IMR-90 (cell line): ENCODE measurements at regions not wholly inside any gene's neighbourhood (a gene's known extent, or its start where the extent isn't known, plus 50 kb on each side); places are given as distances from the start of the nearest gene placed in this dataset.

Experiments used
- ATAC-seq: fragments of 200-7000 bp; cut with Tn5 transposase; 2 replicates; pipeline ENCODE4 v1.9.1; 2020; ENCODE audit warnings: low read depth, mild to moderate bottlenecking, moderate library complexity
- BruUV-seq: library from RNA; stranded (reverse); fragments of 400-500 nt; replicated peaks from 2 replicates; lab custom pipeline; 2021; lab: Mats Ljungman, UMichigan
- CTCF ChIA-PET: fragments of 300-600 bp; formaldehyde crosslinking; extraction: SDS; loops from one replicate; lab custom pipeline; 2021; ENCODE audit warnings: antibody characterized with exemption; lab: Yijun Ruan, JAX
- POLR2A ChIA-PET: fragments of 300-600 bp; sonication (Branson Sonifier 250); formaldehyde crosslinking; loops from one replicate; lab custom pipeline; 2022; ENCODE audit warnings: antibody characterized with exemption; ENCODE audit not compliant: unreplicated experiment; lab: Charles Lee
- DNase-seq: peaks from one replicate; pipeline ENCODE4 v3.0.0; 2013
- H2AFZ ChIP-seq: replicated peaks from 2 replicates; pipeline ENCODE3; 2013; ENCODE audit warnings: low read length, mild to moderate bottlenecking; ENCODE audit not compliant: poor library complexity
- H2AK5ac ChIP-seq: 2 replicates; pipeline ENCODE4 v1.6.1; 2013; ENCODE audit warnings: low read depth, low read length, inconsistent platforms
- H2AK9ac ChIP-seq: replicated peaks from 2 replicates; pipeline ENCODE3; 2013; ENCODE audit warnings: mild to moderate bottlenecking, low read depth, low read length, moderate library complexity; ENCODE audit not compliant: poor library complexity
- H2BK120ac ChIP-seq: 2 replicates; pipeline ENCODE4 v1.6.1; 2013; ENCODE audit warnings: low read depth, low read length, inconsistent platforms
- H2BK15ac ChIP-seq: 3 replicates; pipeline ENCODE4 v1.6.1; 2013; ENCODE audit warnings: low read depth, low read length, inconsistent platforms
- H2BK20ac ChIP-seq: 2 replicates; pipeline ENCODE4 v1.6.1; 2013; ENCODE audit warnings: low read depth, mild to moderate bottlenecking, inconsistent platforms, low read length, moderate library complexity
- H2BK5ac ChIP-seq: 2 replicates; pipeline ENCODE4 v1.6.1; 2013; ENCODE audit warnings: mild to moderate bottlenecking, low read depth, low read length, inconsistent platforms; ENCODE audit not compliant: poor library complexity, severe bottlenecking
- H3K14ac ChIP-seq: replicated peaks from 2 replicates; pipeline ENCODE4 v1.6.1; 2013; ENCODE audit warnings: low read depth, low read length, inconsistent platforms
- H3K18ac ChIP-seq: 2 replicates; pipeline ENCODE4 v1.6.1; 2013; ENCODE audit warnings: low read depth, low read length, control low read depth
- H3K23ac ChIP-seq: 2 replicates; pipeline ENCODE4 v1.6.1; 2013; ENCODE audit warnings: low read depth, low read length, inconsistent platforms
- H3K27ac ChIP-seq: 2 replicates; pipeline ENCODE4 v1.5.1; 2013; ENCODE audit warnings: mild to moderate bottlenecking, control low read depth, low read length; ENCODE audit not compliant: insufficient read depth
- H3K27me3 ChIP-seq: 2 replicates; pipeline ENCODE4 v1.6.1; 2013; ENCODE audit warnings: low read length; ENCODE audit not compliant: control insufficient read depth, insufficient read depth
- H3K36me3 ChIP-seq: 2 replicates; pipeline ENCODE4 v1.6.1; 2013; ENCODE audit warnings: low read length, mixed read lengths; ENCODE audit not compliant: control insufficient read depth, insufficient read depth
- H3K4ac ChIP-seq: 2 replicates; pipeline ENCODE4 v1.6.1; 2013; ENCODE audit warnings: low read depth, low read length, inconsistent platforms
- H3K4me1 ChIP-seq: 2 replicates; pipeline ENCODE4 v1.6.1; 2013; ENCODE audit warnings: low read length, mixed read lengths; ENCODE audit not compliant: control insufficient read depth, insufficient read depth
- H3K4me2 ChIP-seq: 2 replicates; pipeline ENCODE4 v1.6.1; 2013; ENCODE audit warnings: low read depth, mild to moderate bottlenecking, control low read depth, low read length, moderate library complexity
- H3K4me3 ChIP-seq: 2 replicates; pipeline ENCODE4 v1.5.1; 2013; ENCODE audit warnings: low read depth, mild to moderate bottlenecking, control low read depth, low read length, moderate library complexity; ENCODE audit not compliant: insufficient read depth
- H3K56ac ChIP-seq: 2 replicates; pipeline ENCODE4 v1.6.1; 2013; ENCODE audit warnings: low read length, inconsistent platforms; ENCODE audit not compliant: insufficient read depth; ENCODE audit errors: extremely low read depth
- H3K79me1 ChIP-seq, 2 experiments: 2 replicates each; pipeline ENCODE4 v1.6.1; 2013; ENCODE audit warnings: low read length in 2 of 2, inconsistent platforms in 1 of 2, low read depth in 1 of 2
- H3K9ac ChIP-seq: 2 replicates; pipeline ENCODE4 v1.6.1; 2013; ENCODE audit warnings: low read depth, low read length, control low read depth
- H3K9me1 ChIP-seq: 2 replicates; pipeline ENCODE4 v1.6.1; 2013; ENCODE audit warnings: low read length, inconsistent platforms; ENCODE audit not compliant: insufficient read depth
- H3K9me3 ChIP-seq: 2 replicates; pipeline ENCODE4 v1.6.1; 2013; ENCODE audit warnings: low read length; ENCODE audit not compliant: control insufficient read depth, insufficient read depth
- H4K20me1 ChIP-seq: 2 replicates; pipeline ENCODE4 v1.6.1; 2013; ENCODE audit warnings: low read length, inconsistent platforms; ENCODE audit not compliant: insufficient read depth
- H4K5ac ChIP-seq: 2 replicates; pipeline ENCODE4 v1.6.1; 2013; ENCODE audit warnings: mild to moderate bottlenecking, low read depth, low read length, control low read depth
- H4K8ac ChIP-seq, 2 experiments: 2 replicates each; pipeline ENCODE4 v1.6.1; 2013; ENCODE audit warnings: low read depth in 2 of 2, low read length in 2 of 2, control low read depth in 1 of 2, inconsistent platforms in 1 of 2
- H4K91ac ChIP-seq: 2 replicates; pipeline ENCODE4 v1.6.1; 2013; ENCODE audit warnings: low read depth, low read length, inconsistent platforms; ENCODE audit not compliant: insufficient read depth
- MAFK ChIP-seq: IDR thresholded peaks from 2 replicates; pipeline ENCODE4 v1.6.1; 2012; ENCODE audit warnings: low read depth, low read length, improper control_type of control experiment
- MAZ ChIP-seq: IDR thresholded peaks from 2 replicates; pipeline ENCODE4 v1.6.1; 2012; ENCODE audit warnings: low read depth, mild to moderate bottlenecking, low read length, improper control_type of control experiment, moderate library complexity, borderline replicate concordance
- MXI1 ChIP-seq: IDR thresholded peaks from 2 replicates; pipeline ENCODE4 v1.6.1; 2012; ENCODE audit warnings: low read depth, mild to moderate bottlenecking, low read length, moderate library complexity, borderline replicate concordance
- POLR2A ChIP-seq: IDR thresholded peaks from 2 replicates; pipeline ENCODE4 v1.6.1; 2012; ENCODE audit warnings: mild to moderate bottlenecking, low read depth, low read length
- WGBS, 2 experiments: methylation state at CpG; one replicate each; pipeline versions ENCODE4 v1.1.5 to v1.1.7; 2013; ENCODE audit warnings: missing lambda C conversion rate in 2 of 2; ENCODE audit not compliant: insufficient read length in 1 of 2; ENCODE audit errors: extremely low coverage in 2 of 2; 5-methylcytosine and 5-hydroxymethylcytosine counted together
- dilution Hi-C: fragments of 300-500 bp; cut with HindIII; formaldehyde crosslinking; loops from one replicate; pipeline ENCODE4 v1.14.3; 2018; ENCODE audit warnings: low sequenced_read_pairs; ENCODE audit not compliant: unreplicated experiment
- in situ Hi-C: fragments of 300-500 bp; cut with MboI; formaldehyde crosslinking; loops from 3 replicates; pipeline ENCODE4 v1.14.3; 2019; ENCODE audit warnings: low sequenced_read_pairs, inconsistent platforms, mixed read lengths
- intact Hi-C: fragments of 100-400 bp; cut with micrococcal nuclease; formaldehyde crosslinking; loops from 2 replicates; pipeline ENCODE4 v1.10.0; 2022

- Histone ChIP-seq H3K18ac (no peak overlapping the region), H4K91ac (no peak overlapping the region), H4K8ac (peak overlapping the region in 1 of 2 experiments; percentile 49; a peak in 1 of 4 replicates), H3K9ac (no peak overlapping the region), H2AK9ac (no peak overlapping the region), H3K14ac (0 out of 2 replicates have a peak overlapping the region, but pooled peaks have one; percentile 45), H3K9me1 (peaks cover 19% of the 10 kb centered on the region), H3K4ac (peak overlapping the region; percentile 32), H3K36me3 (no peaks in the 10 kb centered on the region), H2AK5ac (peak overlapping the region; percentile 39; the same call in 1 of the 2 replicates), H3K9me3 (no peaks in the 10 kb centered on the region), H2AFZ (no peak overlapping the region), H2BK20ac (no peak overlapping the region; the same call in 1 of the 2 replicates), H3K79me1 (peaks cover 0 to 1% of the 10 kb centered on the region in 2 experiments; a peak in 1 of 4 replicates), H2BK15ac (0 out of 3 replicates have a peak overlapping the region, but pooled peaks have one; percentile 26), H3K27ac (no peak overlapping the region), H3K27me3 (no peaks in the 10 kb centered on the region), H2BK5ac (no peak overlapping the region), H2BK120ac (peak overlapping the region; percentile 65; the same call in 1 of the 2 replicates), H4K5ac (no peak overlapping the region), H4K20me1 (no peaks in the 10 kb centered on the region), H3K4me1 (peaks cover 29% of the 10 kb centered on the region), H3K4me3 (no peak overlapping the region), H3K4me2 (no peak overlapping the region), H3K56ac (no peak overlapping the region), H3K23ac (no peak overlapping the region)
- dilution Hi-C loops: no loop called here
- DNase-seq (no peak), ATAC-seq (no peak)
- in situ Hi-C loops: no loop called here
- ChIA-PET POLR2A (no interaction called here), CTCF (interaction anchor here (0.6 kb wide), 1 partner anchor 96 kb away, joined by 5 read pairs; no protein-coding TSS in a partner anchor)
- BruUV-seq: no TSS peak
- no peak for TF ChIP-seq MAZ
- no peak for TF ChIP-seq POLR2A
- no peak for TF ChIP-seq MXI1
- no peak for TF ChIP-seq MAFK
- 80% methylated on average over 2 of the region's 7 CpGs; no CpG with 5 or more reads in 1 of the 2 experiments for WGBS, 2 experiments
- intact Hi-C loops: no loop called here
Observed at GRCh38 chr14:76941544-76941943, 87.0 kb downstream of the IRF2BPL start.
